Nephron progenitor cell (in vitro differentiated cells): ENCODE measurements at regions not wholly inside any gene's neighbourhood (a gene's known extent, or its start where the extent isn't known, plus 50 kb on each side); places are given as distances from the start of the nearest gene placed in this dataset.

Experiments used
- DNase-seq: peaks from one replicate; pipeline ENCODE4 v3.0.0; 2021
- H3K27ac Mint-ChIP-seq: 2 replicates; pipeline ENCODE4 v1.8.0; 2021; ENCODE audit warnings: mild to moderate bottlenecking, moderate library complexity, mixed read lengths
- H3K27me3 Mint-ChIP-seq: 2 replicates; pipeline ENCODE4 v1.8.0; 2021; ENCODE audit warnings: mild to moderate bottlenecking, low read depth, mixed read lengths; ENCODE audit not compliant: poor library complexity
- H3K36me3 Mint-ChIP-seq: 2 replicates; pipeline ENCODE4 v1.8.0; 2021; ENCODE audit warnings: low read depth, mixed read lengths
- H3K4me1 Mint-ChIP-seq: 2 replicates; pipeline ENCODE4 v1.8.0; 2021; ENCODE audit warnings: mixed read lengths
- H3K4me3 Mint-ChIP-seq: 2 replicates; pipeline ENCODE4 v1.8.0; 2021; ENCODE audit warnings: mild to moderate bottlenecking, moderate library complexity, mixed read lengths
- H3K9me3 Mint-ChIP-seq: 2 replicates; pipeline ENCODE4 v1.8.0; 2021; ENCODE audit warnings: mild to moderate bottlenecking, moderate library complexity, mixed read lengths
- CTCF ChIP-seq: fragments of 200-600 bp; sonication (generic); IDR thresholded peaks from 2 replicates; pipeline ENCODE4 v1.5.0; 2021; ENCODE audit warnings: antibody characterized with exemption

DNA sequence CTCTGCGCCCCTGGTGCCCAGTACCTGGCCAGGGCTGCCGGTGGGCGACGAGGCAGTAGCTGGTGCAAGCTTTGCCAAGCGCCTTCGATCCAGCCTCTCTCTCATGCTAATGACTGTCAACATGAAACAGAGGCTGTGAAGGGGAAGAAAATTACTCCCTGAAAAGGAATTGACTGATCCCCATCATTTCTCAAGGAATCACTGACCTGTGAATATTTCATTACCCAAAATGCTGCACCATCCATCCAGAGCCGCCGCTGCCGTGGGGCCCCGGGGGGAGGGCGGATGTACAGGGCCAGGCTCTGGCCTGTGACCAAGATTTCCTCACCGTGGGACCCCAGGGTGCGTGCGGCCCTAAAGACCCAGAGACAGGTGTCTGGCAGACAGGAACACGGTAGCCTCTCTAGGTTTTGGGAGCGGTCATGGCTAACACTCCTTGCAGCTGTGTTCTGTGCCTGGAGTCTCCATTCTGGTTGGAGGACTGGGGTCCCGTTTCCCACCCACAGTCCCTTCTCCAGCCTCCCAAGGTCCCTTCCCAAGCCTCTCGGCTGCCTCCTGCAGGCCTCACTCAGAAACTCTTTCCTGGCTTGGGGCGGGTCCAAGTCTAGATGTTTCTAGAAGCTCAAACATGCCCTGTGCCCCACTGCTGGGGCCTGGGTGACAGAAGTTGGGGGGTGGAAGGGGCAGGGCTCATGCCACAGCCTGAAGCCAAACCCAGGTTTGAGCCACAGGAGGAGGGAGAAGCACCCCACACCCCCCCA is 73.3 kb downstream of the ENGASE start:
- Mint-ChIP-seq H3K9me3 (no peaks in the 10 kb centered on the region), H3K36me3 (no peaks in the 10 kb centered on the region), H3K4me3 (no peak overlapping the region), H3K27me3 (no peaks in the 10 kb centered on the region), H3K27ac (no peak overlapping the region), H3K4me1 (peaks cover 29% of the 10 kb centered on the region)
- TF ChIP-seq CTCF, result no peak
- DNase-seq, result no peak

GRCh38 chr17:79146562-79146961 is 71.9 kb downstream of the ENGASE start:
- DNase-seq, result no peak
- no peak for TF ChIP-seq CTCF
- H3K27me3 Mint-ChIP-seq, result no peaks in the 10 kb centered on the region
- H3K27ac Mint-ChIP-seq, result no peak overlapping the region
- H3K36me3 Mint-ChIP-seq, result no peaks in the 10 kb centered on the region
- H3K9me3 Mint-ChIP-seq, result no peaks in the 10 kb centered on the region
- H3K4me3 Mint-ChIP-seq, result no peak overlapping the region
- H3K4me1 Mint-ChIP-seq, result peaks cover 27% of the 10 kb centered on the region

DNA sequence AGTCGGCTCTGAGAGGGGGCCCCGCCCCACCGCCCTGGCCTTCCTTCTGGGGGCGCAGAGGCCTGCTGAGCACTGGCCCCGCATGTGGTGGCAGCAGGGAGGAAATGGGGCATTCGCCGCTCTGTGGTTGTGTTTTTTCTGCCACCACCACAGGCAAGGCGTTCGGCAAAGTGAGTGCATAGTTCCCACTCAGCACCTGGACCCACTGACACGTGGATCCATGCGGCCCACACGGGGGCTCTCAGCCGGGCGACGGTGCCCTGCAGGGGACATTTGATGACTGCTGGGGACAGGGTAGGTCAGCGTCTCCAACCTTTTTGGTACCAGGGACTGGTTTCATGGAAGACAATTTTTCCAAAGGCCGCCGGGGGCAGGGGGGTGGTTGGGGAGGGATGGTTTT is 70.9 kb downstream of the ENGASE start:
- Mint-ChIP-seq H3K36me3 (no peaks in the 10 kb centered on the region), H3K27me3 (no peaks in the 10 kb centered on the region), H3K9me3 (no peaks in the 10 kb centered on the region), H3K27ac (no peak overlapping the region), H3K4me1 (peaks cover 29% of the 10 kb centered on the region), H3K4me3 (no peak overlapping the region)
- no peak for TF ChIP-seq CTCF
- no peak for DNase-seq

GRCh38 chr17:79144133-79144532 is 69.5 kb downstream of the ENGASE start:
- Mint-ChIP-seq H3K36me3 (no peaks in the 10 kb centered on the region), H3K9me3 (no peaks in the 10 kb centered on the region), H3K27me3 (no peaks in the 10 kb centered on the region), H3K27ac (no peak overlapping the region), H3K4me3 (no peak overlapping the region), H3K4me1 (peaks cover 24% of the 10 kb centered on the region)
- TF ChIP-seq CTCF, result no peak
- DNase-seq, result no peak

DNA sequence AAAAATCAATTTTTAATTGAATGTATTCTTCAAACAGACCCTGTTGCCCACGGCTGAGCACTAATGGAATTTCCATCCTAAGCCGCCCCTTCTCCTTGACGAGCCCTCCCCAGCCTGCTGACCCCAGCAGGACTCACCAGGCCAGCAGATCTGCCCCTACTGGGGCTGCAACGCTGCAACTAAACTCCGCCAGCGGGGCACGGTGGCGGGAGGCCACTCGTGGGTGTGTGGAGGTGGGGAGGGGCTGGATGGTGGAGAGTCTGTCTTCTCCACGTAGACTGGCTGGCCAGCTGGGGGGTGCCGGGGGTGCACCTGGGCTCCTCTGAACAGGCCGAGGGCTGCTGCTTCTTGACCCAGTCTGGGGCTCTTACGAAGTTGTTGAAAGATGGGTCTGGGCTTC is 67.8 kb downstream of the ENGASE start:
- peaks cover 29% of the 10 kb centered on the region for H3K4me1 Mint-ChIP-seq
- no peak overlapping the region for H3K4me3 Mint-ChIP-seq
- DNase-seq, result no peak
- no peaks in the 10 kb centered on the region for H3K27me3 Mint-ChIP-seq
- no peaks in the 10 kb centered on the region for H3K9me3 Mint-ChIP-seq
- no peak overlapping the region for H3K27ac Mint-ChIP-seq
- H3K36me3 Mint-ChIP-seq, result no peaks in the 10 kb centered on the region
- no peak for TF ChIP-seq CTCF
